GM23248 (cell line): ENCODE measurements at regions not wholly inside any gene's neighbourhood (a gene's known extent, or its start where the extent isn't known, plus 50 kb on each side); places are given as distances from the start of the nearest gene placed in this dataset.

Experiments used
- EZH2 ChIP-seq: fragments of 200-600 bp; sonication (generic); IDR thresholded peaks from 2 replicates; pipeline ENCODE4 v1.6.1; 2018; ENCODE audit warnings: antibody characterized with exemption, mild to moderate bottlenecking; ENCODE audit not compliant: insufficient read depth, poor library complexity, severe bottlenecking
- EZH2phosphoT487 ChIP-seq: fragments of 200-600 bp; sonication (generic); IDR thresholded peaks from 2 replicates; pipeline ENCODE4 v1.6.1; 2018; ENCODE audit warnings: antibody characterized with exemption, moderate library complexity, mild to moderate bottlenecking, low read depth; ENCODE audit not compliant: insufficient read depth

DNA sequence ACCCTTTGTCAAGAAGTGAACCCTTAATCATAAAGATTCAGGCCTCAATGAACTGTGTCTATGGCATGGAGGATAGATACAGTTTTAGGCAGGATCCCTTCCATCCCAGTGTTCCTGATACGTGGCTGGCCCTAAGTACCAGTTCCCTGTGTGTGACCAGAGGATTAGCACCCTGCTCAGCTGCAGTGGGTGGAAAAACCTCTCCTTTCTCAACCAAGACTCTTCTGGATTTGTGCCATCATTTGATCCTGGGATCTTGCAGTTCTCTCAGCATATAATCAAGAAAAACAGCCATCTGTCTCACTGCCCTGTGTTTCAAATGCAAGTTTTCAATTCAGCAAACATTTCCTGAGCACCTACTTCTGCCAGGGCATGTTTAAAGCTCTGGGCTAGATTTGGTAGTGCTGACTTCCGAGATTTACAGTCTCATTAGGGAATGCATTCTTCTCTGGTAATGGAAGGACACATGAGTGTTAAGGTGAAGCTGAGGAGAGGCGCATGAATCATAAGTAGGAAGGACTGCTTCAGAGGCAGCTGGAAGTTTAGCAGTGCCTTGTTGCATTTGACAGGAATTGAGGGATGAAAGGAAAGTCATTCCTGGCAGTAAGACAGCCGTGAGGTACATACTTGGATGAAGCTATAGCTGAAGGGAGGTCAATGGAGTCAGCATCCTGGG, 388.3 kb downstream of the MFSD1 start:
- TF ChIP-seq EZH2: no peak
- 0 out of 2 replicates have a peak, but pooled peaks have one; percentile 67 for TF ChIP-seq EZH2phosphoT487
